ENCODE measurements at regions not wholly inside any gene's neighbourhood (a gene's known extent, or its start where the extent isn't known, plus 50 kb on each side); places are given as distances from the start of the nearest gene placed in this dataset.

GRCh38 chr20:24112360-24112759, 123.8 kb upstream of the GGTLC1 start:
- TF ChIP-seq POLR2A (IDR thresholded peaks at IDR 0.05) (no peak), CTCF (IDR thresholded peaks at IDR 0.05) (no peak)
